ENCODE measurements at regions not wholly inside any gene's neighbourhood (a gene's known extent, or its start where the extent isn't known, plus 50 kb on each side); places are given as distances from the start of the nearest gene placed in this dataset.

- peak; percentile 70 for DNase-seq
These were observed 399.8 kb upstream of the USP15 start for GRCh38 chr12:61860451-61860850.

GRCh38 chr12:61862986-61863385, 397.2 kb upstream of the USP15 start:
- DNase-seq: no peak

- no peak for DNase-seq
These were observed 396.4 kb upstream of the USP15 start for GRCh38 chr12:61863811-61864210.

DNA sequence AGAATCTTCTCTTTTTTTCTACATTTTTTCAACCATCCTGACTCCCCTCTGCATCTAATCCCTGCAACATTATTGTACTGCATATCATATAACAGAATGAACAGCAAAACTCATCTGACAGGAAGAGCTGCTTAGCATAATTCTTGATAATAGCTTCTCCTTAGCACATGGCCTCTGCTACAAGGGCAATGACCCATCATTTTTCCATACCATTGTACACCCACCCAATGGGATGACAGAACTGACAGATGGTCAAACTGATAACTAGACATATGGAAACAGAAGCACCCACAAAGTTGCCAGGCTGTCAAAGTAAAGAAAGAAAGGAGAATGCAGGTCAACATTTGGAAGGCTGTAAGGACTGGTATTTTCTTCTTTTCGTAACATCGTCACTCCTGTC, 390.4 kb upstream of the USP15 start:
- DNase-seq: peak; percentile 64

DNA sequence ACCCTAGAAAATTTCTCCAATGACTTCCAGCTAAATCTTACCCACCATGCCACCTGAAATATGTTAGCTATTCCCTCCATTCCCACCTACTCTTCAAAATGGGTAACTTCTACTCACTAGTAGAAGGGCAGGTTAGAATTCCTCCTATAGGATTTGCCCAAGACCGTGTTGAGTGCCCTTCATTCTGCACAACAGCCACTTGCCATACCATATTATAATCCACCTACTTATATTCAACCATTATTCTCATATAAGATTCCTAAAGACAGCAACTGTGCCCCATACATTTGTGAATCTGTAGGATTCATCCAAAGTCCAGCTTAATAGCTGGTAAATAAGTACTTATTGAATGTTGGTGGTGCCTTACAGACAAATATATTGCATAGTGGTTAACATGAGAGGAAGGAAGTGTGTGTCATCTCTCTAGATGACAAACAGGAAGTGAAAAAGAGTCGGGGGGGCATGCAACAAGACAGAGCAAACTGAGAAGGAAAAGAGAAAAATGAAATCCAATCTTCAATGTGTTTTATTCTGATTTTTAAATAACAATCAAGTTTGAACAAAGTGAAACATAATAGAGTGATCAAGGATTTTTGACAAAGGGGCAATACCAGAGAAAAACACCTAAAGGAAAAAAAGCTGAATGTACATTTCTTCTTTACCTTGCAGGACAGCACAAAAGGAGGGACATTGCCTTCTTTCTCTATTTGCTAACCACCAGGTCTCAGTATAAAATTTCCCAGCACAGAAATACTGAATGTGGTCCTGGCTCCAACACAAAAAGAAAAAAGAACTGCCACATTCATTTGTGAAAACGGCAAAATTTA, 389.3 kb upstream of the USP15 start:
- DNase-seq: no peak

DNA sequence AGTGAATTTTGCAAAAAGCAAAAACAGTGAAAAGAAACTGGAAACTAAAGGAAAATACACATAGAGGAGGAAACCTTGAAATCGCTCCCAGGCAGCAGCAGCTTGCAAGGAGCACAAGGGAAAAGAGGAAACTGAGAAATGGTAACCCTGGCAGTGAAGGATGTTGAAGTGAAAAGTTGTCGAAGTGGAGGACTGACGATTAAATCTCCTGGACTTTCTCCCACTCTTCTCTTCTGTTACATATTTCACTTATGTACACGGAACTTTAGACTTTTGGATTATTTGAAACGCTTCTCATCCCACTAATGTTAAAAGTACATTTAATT, 388.8 kb upstream of the USP15 start:
- no peak for DNase-seq

GRCh38 chr12:61879229-61879628, 381.0 kb upstream of the USP15 start:
- no peak for DNase-seq

- DNase-seq: no peak
These were observed 380.0 kb upstream of the USP15 start for GRCh38 chr12:61880186-61880585.

- no peak for DNase-seq
These were observed 368.6 kb upstream of the USP15 start for GRCh38 chr12:61891632-61892031.

DNA sequence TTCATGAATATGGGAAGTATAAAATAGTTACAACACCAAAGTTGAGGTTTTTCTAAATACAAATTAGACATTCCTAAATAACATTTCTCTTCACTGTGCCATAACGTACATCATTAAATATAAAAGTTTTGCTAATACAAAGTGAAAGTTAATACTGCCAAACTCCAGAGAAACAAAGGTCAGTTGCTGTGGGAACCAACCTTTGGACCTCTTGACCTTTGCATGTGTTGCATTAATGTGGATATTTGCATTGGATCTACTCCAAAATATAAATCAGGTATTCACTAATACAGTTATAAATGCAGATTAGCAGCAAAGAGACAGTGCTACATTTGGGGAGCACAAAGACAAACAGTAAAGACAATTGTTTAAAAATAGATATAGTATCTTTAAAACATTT, 366.0 kb upstream of the USP15 start:
- no peak for DNase-seq

DNA sequence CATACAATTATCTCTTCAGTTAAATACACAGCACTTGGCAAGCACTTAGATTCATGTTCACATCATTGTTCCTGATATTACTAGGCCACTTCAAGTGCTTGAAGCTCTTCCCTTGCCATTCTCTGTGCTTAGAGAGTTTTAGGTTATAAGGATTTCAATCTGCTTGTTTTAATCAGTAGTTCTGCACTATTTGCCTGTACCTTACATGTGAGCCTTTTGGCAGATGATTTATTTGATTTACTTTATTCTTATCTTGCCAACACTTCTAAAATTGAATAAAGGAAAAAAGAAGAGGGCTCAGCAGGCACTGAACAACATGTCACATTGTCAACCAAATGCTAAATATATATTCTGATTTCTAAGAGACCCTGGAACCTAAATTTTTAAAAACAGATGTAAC, 363.8 kb upstream of the USP15 start:
- DNase-seq: no peak

GRCh38 chr12:61902403-61902802, 357.8 kb upstream of the USP15 start:
- DNase-seq: no peak

DNA sequence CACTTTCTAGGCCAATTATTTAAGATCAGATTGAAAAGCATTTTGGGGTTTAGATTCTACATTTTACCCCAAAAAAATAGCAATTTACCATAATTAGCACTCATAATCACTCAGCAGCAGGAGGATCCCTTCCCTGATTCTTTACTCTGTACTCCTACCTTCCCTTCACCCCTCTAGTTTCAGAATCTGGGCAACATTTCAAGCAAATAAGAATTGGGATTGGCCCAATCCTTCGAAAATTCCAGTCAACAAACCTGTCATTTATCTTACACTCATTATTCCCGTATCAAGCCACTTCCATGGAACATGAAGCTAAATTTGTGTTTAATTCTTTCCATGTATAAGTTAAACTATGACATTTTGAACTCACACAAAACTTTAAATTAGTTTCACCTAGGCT, 349.1 kb upstream of the USP15 start:
- DNase-seq: no peak

DNA sequence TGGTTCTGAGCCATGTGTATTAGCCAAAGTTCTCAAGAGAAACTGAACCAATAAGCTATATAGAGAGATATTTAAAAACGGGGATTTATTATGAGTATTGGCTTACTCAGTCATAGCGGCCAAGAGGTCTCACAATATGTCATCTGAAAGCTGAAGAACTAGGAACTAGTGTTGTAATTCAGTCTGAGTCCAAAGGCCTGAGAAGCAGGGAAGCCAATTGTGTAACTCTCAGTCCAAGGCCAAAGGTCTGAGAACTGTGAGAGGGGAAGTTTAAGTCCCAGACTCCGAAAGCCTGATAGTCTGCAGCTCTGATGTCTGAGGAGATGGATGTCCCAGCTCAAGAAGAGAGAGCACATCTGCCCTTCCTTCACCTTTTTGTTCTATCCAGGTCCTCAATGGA, 344.8 kb upstream of the USP15 start:
- DNase-seq: no peak

- peak; percentile 7 for DNase-seq
These were observed 343.4 kb upstream of the USP15 start for GRCh38 chr12:61916831-61917230.

DNA sequence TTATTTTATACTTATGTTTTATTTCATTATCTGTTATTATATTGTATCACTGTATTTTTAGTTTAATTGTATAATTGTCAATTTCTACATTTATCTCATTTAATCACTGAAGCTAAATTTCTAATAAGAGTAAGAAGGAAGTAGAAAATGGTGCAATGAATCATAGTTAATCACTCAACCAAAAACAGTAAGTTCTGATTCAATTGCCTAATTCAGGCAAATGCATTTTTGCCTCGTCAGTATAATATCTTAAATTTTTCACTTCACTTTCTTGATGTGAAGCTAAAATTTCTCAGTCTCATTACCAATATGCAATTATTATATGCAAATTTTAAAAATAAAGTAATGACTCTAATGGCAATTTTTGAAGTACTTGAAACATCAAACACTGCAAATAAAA, 340.5 kb upstream of the USP15 start:
- no peak for DNase-seq

DNA sequence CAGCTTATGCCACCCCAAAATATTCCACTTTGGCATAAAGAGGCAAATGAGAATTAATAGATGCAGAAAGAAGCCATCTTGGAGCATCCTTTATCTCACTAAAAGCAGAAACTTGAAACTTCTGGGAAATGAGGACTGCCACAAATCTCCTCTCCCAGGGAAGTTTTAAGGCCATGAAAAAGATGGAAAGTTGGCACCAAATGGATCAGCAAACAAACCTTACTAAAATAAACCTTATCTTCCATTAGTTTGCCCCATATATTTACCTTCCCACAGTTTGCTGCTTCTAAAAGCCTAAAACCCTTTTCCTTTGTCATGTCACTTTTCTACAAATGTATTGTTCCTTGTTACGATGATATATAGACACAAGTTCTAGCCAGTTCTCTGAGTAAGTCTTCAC, 340.0 kb upstream of the USP15 start:
- DNase-seq: no peak

- no peak for DNase-seq
These were observed 337.1 kb upstream of the USP15 start for GRCh38 chr12:61923152-61923551.

DNA sequence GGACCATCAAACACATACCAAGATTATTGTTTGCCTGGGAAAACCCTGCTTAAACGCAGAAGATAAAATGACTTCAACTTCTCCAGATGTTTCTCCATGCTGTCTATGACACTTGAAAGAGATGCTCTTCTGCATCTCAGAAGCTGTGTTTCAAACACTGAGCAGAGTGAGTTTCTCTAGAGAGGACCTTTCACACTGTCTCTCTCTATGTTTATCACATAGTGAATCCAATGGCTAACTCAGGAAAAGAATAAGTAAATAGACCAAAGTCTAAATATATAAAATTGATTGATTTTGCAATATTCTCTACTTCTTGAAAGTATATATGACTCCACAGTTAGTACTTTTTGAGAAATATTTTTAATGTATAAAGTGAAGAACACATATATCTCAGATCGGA, 325.6 kb upstream of the USP15 start:
- no peak for DNase-seq

- DNase-seq: no peak
These were observed 320.2 kb upstream of the USP15 start for GRCh38 chr12:61939977-61940376.

GRCh38 chr12:61956545-61956944, 303.7 kb upstream of the USP15 start:
- DNase-seq: no peak

GRCh38 chr12:61974461-61974860, 285.7 kb upstream of the USP15 start:
- DNase-seq: peak; percentile 40

- no peak for DNase-seq
These were observed 274.4 kb upstream of the USP15 start for GRCh38 chr12:61985830-61986229.

DNA sequence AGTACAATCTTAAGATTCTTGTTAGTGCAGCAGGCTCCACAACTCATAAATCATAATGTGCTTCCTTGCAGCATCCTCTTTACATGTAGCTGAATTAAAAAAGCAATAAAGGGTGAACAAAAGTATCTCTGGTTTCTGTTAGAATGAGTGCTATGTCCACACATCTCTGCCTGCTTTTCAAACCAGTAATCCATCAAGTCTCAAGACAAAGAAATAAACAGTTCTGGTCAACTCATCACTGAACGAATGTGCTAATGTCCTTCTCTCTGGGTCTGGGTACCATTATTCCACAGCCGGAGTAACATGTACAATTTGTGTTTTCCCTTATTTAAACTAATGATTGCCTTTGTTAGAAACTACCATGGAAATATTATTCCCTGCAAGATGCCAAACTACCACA, 273.0 kb upstream of the USP15 start:
- no peak for DNase-seq

GRCh38 chr12:61991661-61992060, 268.5 kb upstream of the USP15 start:
- no peak for DNase-seq
